Vagina (tissue), 2 donors: ENCODE measurements at regions not wholly inside any gene's neighbourhood (a gene's known extent, or its start where the extent isn't known, plus 50 kb on each side); places are given as distances from the start of the nearest gene placed in this dataset.

Experiments used
- DNase-seq, 2 donors: peaks; one replicate each; pipeline ENCODE4 v3.0.0-alpha.2; 2017; ENCODE audit errors: extremely low spot score in 2 of 2
- H3K27ac ChIP-seq: fragments of 200-600 bp; sonication (generic); one replicate; pipeline ENCODE4 v1.5.1; 2019
- H3K27me3 ChIP-seq: fragments of 200-600 bp; sonication (generic); one replicate; pipeline ENCODE4 v1.5.1; 2019
- H3K36me3 ChIP-seq, 2 donors: fragments of 200-600 bp; sonication (generic); one replicate each; pipeline ENCODE4 v1.5.1; 2017 to 2019
- H3K4me1 ChIP-seq: fragments of 200-600 bp; sonication (generic); one replicate; pipeline ENCODE4 v1.5.1; 2019
- H3K4me3 ChIP-seq, 2 donors: fragments of 200-600 bp; sonication (generic); 1 replicate in 1 of 2; 2 replicates in 1 of 2; pipeline ENCODE4 v1.5.1; 2016 to 2019
- H3K9me3 ChIP-seq: fragments of 200-600 bp; sonication (generic); one replicate; pipeline ENCODE4 v1.5.1; 2019
- POLR2A ChIP-seq, 2 donors: fragments of 450-650 bp; IDR thresholded peaks; one replicate each; pipeline ENCODE4 v1.6.1; 2017; ENCODE audit warnings: antibody characterized with exemption in 2 of 2, mild to moderate bottlenecking in 2 of 2, moderate library complexity in 2 of 2
- POLR2AphosphoS5 ChIP-seq, 2 donors: sonication (generic); formaldehyde crosslinking; IDR thresholded peaks; one replicate each; pipeline ENCODE4 v1.9.0; 2017; ENCODE audit warnings: antibody characterized with exemption in 2 of 2, mild to moderate bottlenecking in 2 of 2, low read depth in 1 of 2; ENCODE audit not compliant: insufficient read depth in 1 of 2
- intact Hi-C: fragments of 100-400 bp; cut with DNase I; formaldehyde crosslinking; loops from one replicate; pipeline ENCODE4 v1.15.1; 2023
- TF ChIP-seq, protein P1 (sequence below), 3 experiments: fragments of 450-650 bp in 2 of 3; fragments of 200-600 bp in 1 of 3; sonication (generic) in 1 of 3; IDR thresholded peaks; one replicate each; pipeline ENCODE4 v1.5.1; 2017 to 2019; ENCODE audit warnings: antibody characterized with exemption in 3 of 3, mild to moderate bottlenecking in 2 of 3, moderate library complexity in 2 of 3

DNA sequence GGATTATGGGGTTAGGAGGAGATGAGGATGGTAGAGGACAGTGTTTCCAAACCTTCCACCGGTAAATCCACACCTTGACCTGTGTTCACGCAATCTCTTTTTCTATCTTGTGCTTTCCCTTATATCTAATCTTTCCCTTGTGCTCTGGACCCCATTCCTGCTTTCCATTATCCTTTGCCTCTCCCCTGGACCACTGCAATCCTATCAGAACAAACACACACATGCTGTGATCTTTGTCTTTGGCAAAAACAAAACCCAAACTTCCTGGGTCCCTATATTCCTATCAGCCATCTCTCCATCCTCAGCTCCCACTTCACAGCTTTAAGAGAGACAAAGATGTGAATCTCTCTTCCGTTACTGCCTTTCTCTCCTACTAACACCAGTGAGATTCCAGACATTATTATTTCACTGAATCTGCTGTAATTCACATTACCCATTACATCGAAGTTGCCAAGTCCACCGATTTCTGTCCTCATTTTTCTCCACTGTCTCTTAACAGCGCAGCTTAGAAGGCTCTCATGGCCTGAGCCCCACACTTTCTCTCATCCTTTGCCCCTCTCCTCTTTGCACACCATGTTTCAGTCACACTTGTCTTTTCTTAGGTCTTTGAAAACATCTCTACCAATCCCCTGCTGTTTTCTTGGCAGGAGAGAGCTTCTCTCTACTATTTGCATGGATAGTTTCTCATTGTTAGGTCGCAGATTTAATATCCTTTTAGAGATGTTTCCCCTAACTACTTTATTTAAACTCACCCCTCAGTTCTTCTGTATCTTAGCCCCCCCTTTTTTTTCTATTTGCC lies 230.0 kb upstream of the B3GALT2 start:
- H3K4me1 ChIP-seq = peaks cover 11% of the 10 kb centered on the region
- H3K27me3 ChIP-seq = no peaks in the 10 kb centered on the region
- DNase-seq = no peak
- H3K4me3 ChIP-seq = no peak overlapping the region
- no peaks in the 10 kb centered on the region for H3K36me3 ChIP-seq
- H3K27ac ChIP-seq = no peak overlapping the region
- no peaks in the 10 kb centered on the region for H3K9me3 ChIP-seq
- TF ChIP-seq POLR2AphosphoS5 (IDR thresholded peaks at IDR 0.05; ENCODE audit: insufficient read depth in 1 of 2, low read depth in 1 of 2) = no peak
- no peak for TF ChIP-seq POLR2A (IDR thresholded peaks at IDR 0.05)
- TF ChIP-seq, protein P1, sequence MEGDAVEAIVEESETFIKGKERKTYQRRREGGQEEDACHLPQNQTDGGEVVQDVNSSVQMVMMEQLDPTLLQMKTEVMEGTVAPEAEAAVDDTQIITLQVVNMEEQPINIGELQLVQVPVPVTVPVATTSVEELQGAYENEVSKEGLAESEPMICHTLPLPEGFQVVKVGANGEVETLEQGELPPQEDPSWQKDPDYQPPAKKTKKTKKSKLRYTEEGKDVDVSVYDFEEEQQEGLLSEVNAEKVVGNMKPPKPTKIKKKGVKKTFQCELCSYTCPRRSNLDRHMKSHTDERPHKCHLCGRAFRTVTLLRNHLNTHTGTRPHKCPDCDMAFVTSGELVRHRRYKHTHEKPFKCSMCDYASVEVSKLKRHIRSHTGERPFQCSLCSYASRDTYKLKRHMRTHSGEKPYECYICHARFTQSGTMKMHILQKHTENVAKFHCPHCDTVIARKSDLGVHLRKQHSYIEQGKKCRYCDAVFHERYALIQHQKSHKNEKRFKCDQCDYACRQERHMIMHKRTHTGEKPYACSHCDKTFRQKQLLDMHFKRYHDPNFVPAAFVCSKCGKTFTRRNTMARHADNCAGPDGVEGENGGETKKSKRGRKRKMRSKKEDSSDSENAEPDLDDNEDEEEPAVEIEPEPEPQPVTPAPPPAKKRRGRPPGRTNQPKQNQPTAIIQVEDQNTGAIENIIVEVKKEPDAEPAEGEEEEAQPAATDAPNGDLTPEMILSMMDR (IDR thresholded peaks at IDR 0.05) = no peak
- intact Hi-C loops = no loop called here

DNA sequence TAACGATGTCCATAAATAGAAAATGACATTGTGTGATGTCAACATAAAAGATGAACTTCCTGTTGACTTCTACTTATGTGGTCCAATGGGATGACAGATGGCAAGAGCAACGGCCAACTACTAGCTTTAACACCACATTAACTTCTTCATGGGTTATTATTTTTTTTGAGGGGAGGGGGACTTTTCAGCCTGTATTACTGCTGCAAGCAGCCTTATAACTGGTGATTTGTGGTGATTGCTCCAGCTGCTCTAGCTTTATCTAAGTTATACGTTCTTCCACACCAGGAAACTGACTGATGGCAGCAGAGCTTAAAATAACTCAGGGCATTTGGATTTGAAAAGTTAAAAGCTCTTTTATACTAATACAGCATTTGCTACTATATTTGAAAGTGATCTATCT lies 228.8 kb upstream of the B3GALT2 start:
- TF ChIP-seq POLR2A (IDR thresholded peaks at IDR 0.05) (no peak), POLR2AphosphoS5 (IDR thresholded peaks at IDR 0.05; ENCODE audit: insufficient read depth in 1 of 2, low read depth in 1 of 2) (no peak)
- TF ChIP-seq, protein P1 (IDR thresholded peaks at IDR 0.05) = no peak
- H3K9me3 ChIP-seq = no peaks in the 10 kb centered on the region
- no peak overlapping the region for H3K27ac ChIP-seq
- H3K27me3 ChIP-seq = no peaks in the 10 kb centered on the region
- DNase-seq = no peak
- peaks cover 11% of the 10 kb centered on the region for H3K4me1 ChIP-seq
- intact Hi-C loops = no loop called here
- H3K36me3 ChIP-seq = no peaks in the 10 kb centered on the region
- no peak overlapping the region for H3K4me3 ChIP-seq

DNA sequence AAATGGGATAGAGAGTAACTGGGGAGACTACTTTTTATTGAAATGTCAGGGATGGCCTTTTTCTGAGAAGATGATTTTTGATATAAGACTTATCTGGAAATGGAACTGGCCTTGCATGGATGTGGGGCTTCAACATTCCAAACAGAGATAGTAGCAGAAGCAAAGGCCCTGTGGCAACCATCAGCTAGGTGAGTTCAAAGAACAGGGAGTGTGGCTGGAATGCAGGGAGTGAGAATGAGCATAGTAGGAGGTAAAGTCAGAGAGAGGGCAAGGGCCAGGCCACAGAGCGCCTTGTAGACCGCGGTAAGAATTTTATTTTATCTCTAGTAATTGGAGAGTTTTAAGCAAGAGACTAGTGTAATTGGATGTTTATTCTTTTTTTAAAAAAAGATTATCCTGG lies 227.0 kb upstream of the B3GALT2 start:
- Histone ChIP-seq H3K9me3 (no peaks in the 10 kb centered on the region), H3K36me3 (no peaks in the 10 kb centered on the region), H3K27me3 (no peaks in the 10 kb centered on the region), H3K4me1 (peaks cover 17% of the 10 kb centered on the region), H3K4me3 (no peak overlapping the region), H3K27ac (no peak overlapping the region)
- intact Hi-C loops = no loop called here
- TF ChIP-seq POLR2AphosphoS5 (IDR thresholded peaks at IDR 0.05; ENCODE audit: insufficient read depth in 1 of 2, low read depth in 1 of 2) = no peak
- no peak for TF ChIP-seq POLR2A (IDR thresholded peaks at IDR 0.05)
- TF ChIP-seq, protein P1 (IDR thresholded peaks at IDR 0.05) = no peak
- DNase-seq = no peak

DNA sequence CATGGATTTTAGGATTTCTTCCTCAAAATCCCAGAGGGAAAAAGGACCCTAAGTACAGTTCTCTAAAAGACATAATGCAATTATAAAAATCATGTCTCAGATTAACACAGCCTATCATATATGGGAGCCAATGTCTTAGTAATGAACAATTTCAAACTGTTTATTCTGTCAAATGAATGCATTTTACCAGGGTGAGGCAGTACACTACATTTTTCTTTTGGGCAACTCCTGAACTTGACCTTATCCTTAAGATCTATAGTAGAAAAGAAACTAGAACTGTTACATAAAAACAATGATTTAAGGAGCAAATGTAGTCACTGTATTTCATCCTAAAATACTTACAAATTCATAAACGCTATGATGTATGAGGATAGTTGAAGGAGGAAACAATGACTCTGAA lies 226.3 kb upstream of the B3GALT2 start:
- peaks cover 13% of the 10 kb centered on the region for H3K4me1 ChIP-seq
- TF ChIP-seq POLR2A (IDR thresholded peaks at IDR 0.05) (no peak), POLR2AphosphoS5 (IDR thresholded peaks at IDR 0.05; ENCODE audit: insufficient read depth in 1 of 2, low read depth in 1 of 2) (no peak)
- TF ChIP-seq, protein P1 (IDR thresholded peaks at IDR 0.05) = no peak
- no peak overlapping the region for H3K27ac ChIP-seq
- H3K9me3 ChIP-seq = no peaks in the 10 kb centered on the region
- H3K27me3 ChIP-seq = no peaks in the 10 kb centered on the region
- intact Hi-C loops = no loop called here
- no peak overlapping the region for H3K4me3 ChIP-seq
- DNase-seq = no peak
- no peaks in the 10 kb centered on the region for H3K36me3 ChIP-seq

DNA sequence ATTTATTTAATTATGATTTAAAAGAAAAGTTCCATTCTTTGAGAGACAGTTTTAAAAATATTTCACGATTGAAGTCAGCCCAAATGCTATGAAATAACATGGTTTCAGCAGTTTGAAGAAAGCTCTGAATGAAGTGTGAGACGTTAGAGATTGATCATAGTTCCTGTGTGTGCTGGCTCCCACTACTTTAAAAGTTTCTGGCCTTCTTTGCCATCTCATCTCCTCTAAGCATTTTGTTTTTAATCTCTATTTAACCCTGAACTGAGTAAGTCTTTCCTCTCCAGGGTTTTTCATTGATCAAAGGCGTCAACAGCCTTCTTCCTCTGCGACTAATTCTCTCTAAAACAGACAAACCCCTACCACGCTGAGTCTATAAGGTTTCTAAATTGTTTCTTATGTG lies 225.3 kb upstream of the B3GALT2 start:
- TF ChIP-seq POLR2A (IDR thresholded peaks at IDR 0.05) (no peak), POLR2AphosphoS5 (IDR thresholded peaks at IDR 0.05; ENCODE audit: insufficient read depth in 1 of 2, low read depth in 1 of 2) (no peak)
- TF ChIP-seq, protein P1 (IDR thresholded peaks at IDR 0.05) = no peak
- no peak overlapping the region for H3K4me3 ChIP-seq
- peaks cover 11% of the 10 kb centered on the region for H3K4me1 ChIP-seq
- intact Hi-C loops = no loop called here
- H3K9me3 ChIP-seq = no peaks in the 10 kb centered on the region
- DNase-seq = no peak
- no peaks in the 10 kb centered on the region for H3K36me3 ChIP-seq
- no peak overlapping the region for H3K27ac ChIP-seq
- H3K27me3 ChIP-seq = no peaks in the 10 kb centered on the region
